Tibial artery (tissue), 4 donors: ENCODE measurements at regions not wholly inside any gene's neighbourhood (a gene's known extent, or its start where the extent isn't known, plus 50 kb on each side); places are given as distances from the start of the nearest gene placed in this dataset.

ENCODE experiments used
- DNase-seq, 2 donors: peaks; one replicate each; pipeline ENCODE4 v3.0.0-alpha.2; 2019
- H3K27ac ChIP-seq, 2 donors: fragments of 200-600 bp; sonication (generic) in 1 of 2; 1 replicate in 1 of 2; 2 replicates in 1 of 2; pipeline ENCODE4 v1.5.1; 2018 to 2019; ENCODE audit warnings: mild to moderate bottlenecking in 1 of 2
- H3K27me3 ChIP-seq, 2 donors: fragments of 200-600 bp; sonication (generic) in 1 of 2; one replicate each; pipeline versions ENCODE4 v1.5.1 to v1.6.0; 2016 to 2019
- H3K36me3 ChIP-seq, 3 donors: fragments of 200-600 bp; sonication (generic) in 2 of 3; one replicate each; pipeline ENCODE4 v1.5.1; 2016 to 2019; ENCODE audit warnings: mild to moderate bottlenecking in 2 of 3
- H3K4me1 ChIP-seq, 4 donors: fragments of 200-600 bp; sonication (generic) in 2 of 4; 1 replicate in 3 of 4; 2 replicates in 1 of 4; pipeline ENCODE4 v1.5.1; 2016 to 2019
- H3K4me3 ChIP-seq, 2 donors: fragments of 200-600 bp; sonication (generic) in 1 of 2; 1 replicate in 1 of 2; 2 replicates in 1 of 2; pipeline ENCODE4 v1.5.1; 2018 to 2019; ENCODE audit warnings: mild to moderate bottlenecking in 2 of 2
- H3K9me3 ChIP-seq, 3 donors: fragments of 200-600 bp; sonication (generic) in 1 of 3; one replicate each; pipeline ENCODE4 v1.5.1; 2016 to 2019
- CTCF ChIP-seq, 2 experiments: fragments of 200-600 bp in 1 of 2; fragments of 450-650 bp in 1 of 2; IDR thresholded peaks; one replicate each; pipeline ENCODE4 v1.5.1; 2017 to 2019; ENCODE audit warnings: antibody characterized with exemption in 2 of 2, mild to moderate bottlenecking in 1 of 2, moderate library complexity in 1 of 2
- intact Hi-C: fragments of 100-400 bp; cut with DNase I; formaldehyde crosslinking; loops from one replicate; pipeline ENCODE4 v1.15.0; 2023; ENCODE audit warnings: low total_unique reads

GRCh38 chr14:26929361-26929760 is 331.5 kb upstream of the NOVA1 start:
- no peak overlapping the region for H3K4me3 ChIP-seq
- no peak for DNase-seq
- no peak for TF ChIP-seq CTCF (IDR thresholded peaks at IDR 0.05)
- intact Hi-C loops = no loop called here
- H3K4me1 ChIP-seq = no peaks in the 10 kb centered on the region
- no peaks in the 10 kb centered on the region for H3K9me3 ChIP-seq
- H3K36me3 ChIP-seq = no peaks in the 10 kb centered on the region
- no peak overlapping the region for H3K27ac ChIP-seq
- H3K27me3 ChIP-seq = no peaks in the 10 kb centered on the region

- no peaks in the 10 kb centered on the region for H3K9me3 ChIP-seq
- no peak overlapping the region for H3K4me3 ChIP-seq
- H3K27ac ChIP-seq = no peak overlapping the region
- H3K36me3 ChIP-seq = no peaks in the 10 kb centered on the region
- no peaks in the 10 kb centered on the region for H3K27me3 ChIP-seq
- no peak for DNase-seq
- intact Hi-C loops = no loop called here
- H3K4me1 ChIP-seq = no peaks in the 10 kb centered on the region
- no peak for TF ChIP-seq CTCF (IDR thresholded peaks at IDR 0.05)
Measured at GRCh38 chr14:26930576-26930975, 332.7 kb upstream of the NOVA1 start.

GRCh38 chr14:26932606-26933005 is 334.8 kb upstream of the NOVA1 start:
- Histone ChIP-seq H3K27ac (no peak overlapping the region), H3K36me3 (no peaks in the 10 kb centered on the region), H3K4me3 (no peak overlapping the region), H3K27me3 (no peaks in the 10 kb centered on the region), H3K9me3 (no peaks in the 10 kb centered on the region), H3K4me1 (no peaks in the 10 kb centered on the region)
- no peak for DNase-seq
- intact Hi-C loops = no loop called here
- TF ChIP-seq CTCF (IDR thresholded peaks at IDR 0.05) = no peak

- H3K4me3 ChIP-seq = no peak overlapping the region
- H3K9me3 ChIP-seq = no peaks in the 10 kb centered on the region
- H3K4me1 ChIP-seq = no peaks in the 10 kb centered on the region
- intact Hi-C loops = no loop called here
- no peak for DNase-seq
- no peak overlapping the region for H3K27ac ChIP-seq
- no peaks in the 10 kb centered on the region for H3K27me3 ChIP-seq
- no peaks in the 10 kb centered on the region for H3K36me3 ChIP-seq
- TF ChIP-seq CTCF (IDR thresholded peaks at IDR 0.05) = no peak
Measured at GRCh38 chr14:26933431-26933830, 335.6 kb upstream of the NOVA1 start.

- no peak for DNase-seq
- Histone ChIP-seq H3K4me1 (no peaks in the 10 kb centered on the region), H3K36me3 (no peaks in the 10 kb centered on the region), H3K27me3 (no peaks in the 10 kb centered on the region), H3K4me3 (no peak overlapping the region), H3K9me3 (no peaks in the 10 kb centered on the region), H3K27ac (no peak overlapping the region)
- intact Hi-C loops = no loop called here
- TF ChIP-seq CTCF (IDR thresholded peaks at IDR 0.05) = no peak
Measured at GRCh38 chr14:26934151-26934550, 336.3 kb upstream of the NOVA1 start.

GRCh38 chr14:26935733-26936132 is 337.9 kb upstream of the NOVA1 start:
- TF ChIP-seq CTCF (IDR thresholded peaks at IDR 0.05) = no peak
- H3K36me3 ChIP-seq = no peaks in the 10 kb centered on the region
- H3K4me3 ChIP-seq = no peak overlapping the region
- no peak overlapping the region for H3K27ac ChIP-seq
- no peaks in the 10 kb centered on the region for H3K9me3 ChIP-seq
- H3K27me3 ChIP-seq = no peaks in the 10 kb centered on the region
- H3K4me1 ChIP-seq = no peaks in the 10 kb centered on the region
- intact Hi-C loops = no loop called here
- DNase-seq = no peak
